ENCODE measurements at regions not wholly inside any gene's neighbourhood (a gene's known extent, or its start where the extent isn't known, plus 50 kb on each side); places are given as distances from the start of the nearest gene placed in this dataset.

DNA sequence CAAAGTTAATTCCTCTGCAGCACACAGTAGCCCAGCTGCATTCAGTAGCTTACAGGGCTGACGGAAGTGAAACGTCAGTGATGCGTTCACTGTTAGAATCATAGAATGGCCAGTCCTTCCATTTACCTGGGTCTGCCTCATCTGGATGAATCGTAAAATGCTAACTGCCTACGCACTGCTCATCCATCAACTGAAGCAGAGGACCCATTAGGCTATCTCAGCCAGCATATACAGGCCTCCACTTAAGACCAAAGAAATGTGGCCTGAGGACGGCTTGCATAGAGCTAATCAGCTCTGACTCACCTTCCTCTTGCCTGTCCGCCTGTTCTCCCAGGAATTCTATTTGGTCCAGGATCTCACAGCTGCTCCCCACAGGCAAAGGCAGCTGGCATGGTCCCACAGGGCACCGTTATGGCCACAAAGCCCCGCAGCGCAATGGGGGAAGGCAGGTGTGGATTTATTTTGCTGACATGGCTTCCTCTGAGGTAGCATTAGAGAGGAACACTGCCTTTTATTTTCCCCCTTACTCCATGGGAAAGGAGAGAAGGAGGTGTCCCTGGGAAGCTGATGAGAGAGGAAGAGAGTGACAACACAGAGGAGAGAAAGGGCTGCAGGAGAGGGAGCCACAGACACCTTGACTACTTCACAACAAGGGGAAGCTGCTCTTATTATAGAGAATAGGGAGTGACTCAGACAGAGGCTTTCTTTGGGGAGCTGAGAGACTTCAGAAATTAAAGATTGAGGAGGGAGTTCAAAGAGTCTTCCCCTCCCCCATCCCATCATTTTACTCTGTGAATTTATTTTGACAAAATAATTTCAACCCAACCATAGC lies 177.6 kb downstream of the HHIPL2 start:
- DNase-seq (ENCODE audit: low spot score): no peak

DNA sequence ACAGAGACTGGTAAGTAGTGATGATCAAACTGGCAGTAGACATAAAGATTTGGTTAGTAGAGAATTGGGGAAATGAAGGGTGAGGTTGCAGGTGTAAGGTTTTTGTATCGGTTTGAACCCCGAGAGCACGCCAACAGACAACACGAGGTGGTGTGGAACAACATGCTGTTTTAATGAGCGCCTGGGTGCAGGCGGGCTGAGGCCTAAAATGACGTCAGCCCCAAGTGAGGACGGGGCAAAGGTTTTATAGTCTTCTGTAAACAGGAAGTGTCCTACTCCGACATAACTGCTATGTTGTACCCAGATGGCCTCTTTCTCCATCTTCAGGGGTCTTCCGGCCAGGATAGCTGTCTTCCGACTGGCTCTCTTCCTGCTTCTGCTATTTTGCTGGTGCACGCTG lies 178.8 kb downstream of the HHIPL2 start:
- no peak for DNase-seq (ENCODE audit: low spot score)

DNA sequence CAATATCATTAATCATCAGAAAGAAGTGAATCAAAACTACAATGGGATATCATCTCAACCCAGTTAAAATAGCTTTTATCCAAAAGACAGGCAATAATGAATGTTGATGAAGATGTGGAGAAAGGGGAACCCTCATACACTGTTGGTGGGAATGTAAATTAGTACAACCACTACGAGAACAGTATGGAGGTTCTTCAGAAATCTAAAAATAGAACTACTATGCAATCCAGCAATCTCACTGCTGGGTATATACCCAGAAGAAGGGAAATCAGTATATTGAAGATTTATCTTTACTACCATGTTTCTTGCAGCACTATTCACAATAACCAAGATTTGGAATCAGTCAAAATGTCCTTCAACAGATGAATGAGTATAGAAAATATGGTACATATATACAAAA lies 189.8 kb downstream of the HHIPL2 start:
- no peak for DNase-seq (ENCODE audit: low spot score)

DNA sequence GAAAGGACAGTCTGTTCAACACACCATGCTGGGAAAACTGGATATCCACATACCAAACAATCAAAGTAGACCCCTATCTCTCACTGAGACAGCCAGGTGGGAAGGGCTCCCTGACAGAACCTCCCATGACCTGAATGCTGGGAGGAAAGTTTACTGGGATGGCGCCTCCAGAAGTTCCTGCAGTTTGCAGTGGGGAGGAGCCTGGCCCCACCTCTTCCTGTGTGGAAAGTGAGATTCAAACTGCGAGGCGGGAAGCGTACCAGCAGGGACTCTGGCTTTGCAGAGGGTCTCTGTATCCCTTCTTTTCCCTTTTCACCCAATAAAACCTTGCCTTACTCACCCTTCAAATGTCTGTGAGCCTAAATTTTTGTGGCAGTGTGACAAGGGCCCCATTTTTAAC lies 190.7 kb downstream of the HHIPL2 start:
- no peak for DNase-seq (ENCODE audit: low spot score)

DNA sequence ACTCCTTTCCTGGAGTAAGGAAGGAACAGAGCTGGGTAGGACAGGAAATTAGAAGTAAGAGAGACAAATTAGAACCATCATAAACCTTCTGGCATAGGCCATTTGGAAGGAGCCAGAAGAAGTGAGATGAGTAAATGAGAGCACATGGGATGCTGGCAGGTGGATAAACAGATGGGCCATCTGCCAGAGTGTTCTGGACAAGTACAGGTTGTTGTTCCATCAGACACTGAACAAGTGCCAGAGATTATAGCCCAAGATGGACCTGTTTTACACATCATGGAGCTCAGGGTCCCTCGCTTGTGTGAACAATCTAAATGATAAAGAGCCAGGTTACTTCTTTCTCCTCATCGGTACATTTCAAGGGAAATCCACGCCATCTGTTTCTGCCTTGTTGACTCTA lies 200.3 kb downstream of the HHIPL2 start:
- DNase-seq (ENCODE audit: low spot score): no peak

DNA sequence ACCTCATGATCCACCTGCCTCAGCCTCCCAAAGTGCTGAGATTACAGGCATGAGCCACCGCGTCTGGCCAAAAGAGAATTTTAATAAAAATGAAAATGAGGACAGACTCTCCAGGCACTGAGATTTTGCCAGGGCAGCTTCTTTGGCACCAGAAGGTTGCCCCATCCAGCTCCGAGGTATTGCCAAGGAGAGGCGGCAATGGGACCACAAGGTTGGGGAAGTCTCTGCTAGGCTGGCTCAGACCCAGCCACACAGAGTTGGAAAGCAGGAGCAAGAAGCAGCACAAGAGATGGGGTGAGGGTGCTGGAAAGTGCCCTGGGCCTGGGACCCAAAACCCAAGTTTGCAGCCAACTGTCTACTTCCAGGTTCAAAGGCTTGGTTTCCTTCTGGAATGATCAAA lies 200.9 kb downstream of the HHIPL2 start:
- DNase-seq (ENCODE audit: low spot score): no peak

DNA sequence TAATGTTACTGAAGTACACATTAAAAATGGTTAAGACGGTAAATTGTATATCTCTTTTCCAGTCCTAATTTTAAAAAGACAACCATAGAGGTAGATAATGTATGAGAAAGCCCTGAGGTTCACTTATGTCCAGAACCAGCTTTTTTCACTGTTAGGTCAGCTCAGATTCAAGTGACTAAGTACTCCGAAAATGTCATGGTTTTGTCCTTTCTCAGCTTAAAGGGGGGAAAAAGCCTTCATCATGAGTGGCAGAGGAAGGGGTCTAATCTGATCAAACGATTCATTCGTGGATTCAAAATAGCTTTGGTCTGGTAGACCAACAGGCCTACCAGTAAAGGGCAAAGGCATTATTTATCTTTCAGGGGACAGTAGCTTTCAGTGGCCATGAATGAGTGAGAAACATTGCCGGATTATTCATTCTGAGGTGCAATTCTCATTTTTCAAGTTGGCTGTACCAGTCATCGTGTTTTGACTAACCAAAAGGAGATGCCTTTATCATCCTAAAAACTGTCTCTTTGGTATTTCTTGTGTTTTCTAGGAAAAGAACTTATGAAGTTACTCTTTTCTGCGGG lies 208.4 kb downstream of the HHIPL2 start:
- DNase-seq (ENCODE audit: low spot score): no peak

DNA sequence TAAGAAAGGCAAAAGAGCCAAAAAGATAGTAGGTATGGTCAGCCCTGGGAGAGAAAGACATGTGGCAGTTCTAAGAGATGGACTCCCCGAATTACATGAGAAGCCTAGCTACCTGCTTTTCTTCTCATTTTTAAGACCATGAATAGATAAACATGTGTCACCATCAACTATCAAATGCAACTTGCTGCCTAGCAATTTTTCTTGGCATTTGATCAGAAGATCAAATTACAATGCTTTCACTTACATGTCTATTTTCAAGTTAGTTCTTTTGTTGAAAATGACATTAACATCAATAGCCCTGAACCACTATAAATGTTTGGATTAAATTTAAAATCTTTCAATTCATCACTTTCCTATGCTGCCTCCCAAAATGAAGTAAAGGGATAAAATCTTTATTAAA lies 212.3 kb downstream of the HHIPL2 start:
- DNase-seq (ENCODE audit: low spot score): no peak

DNA sequence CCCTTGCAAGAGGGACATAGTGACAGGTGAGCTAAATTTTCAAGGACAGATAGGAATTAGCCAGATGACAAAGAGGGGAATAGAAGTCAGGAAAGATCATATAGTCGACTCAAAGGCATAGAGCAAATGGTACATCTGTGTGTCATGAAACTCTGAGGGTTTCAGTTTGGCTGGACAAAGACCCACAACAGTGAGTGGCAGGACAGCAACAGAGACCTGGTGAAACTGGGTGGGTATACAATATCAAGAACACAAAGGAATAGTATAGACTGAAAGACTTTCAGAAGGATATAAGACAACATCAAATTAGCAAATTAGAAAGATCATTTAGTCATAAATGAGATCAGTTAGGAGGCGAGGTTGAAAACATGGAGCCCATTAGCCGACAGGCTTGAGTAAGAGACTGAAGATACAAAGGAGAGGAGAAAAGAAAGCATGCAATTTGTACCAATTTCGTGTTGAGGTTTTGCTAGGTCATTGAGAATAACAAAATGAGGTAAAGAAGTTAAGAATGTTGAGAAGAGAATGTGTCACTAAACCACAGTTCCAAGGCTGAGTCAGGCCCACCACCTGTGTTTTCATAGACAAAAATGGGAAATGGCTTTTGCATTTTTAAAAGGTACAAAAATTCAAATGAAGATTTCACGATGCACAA lies 213.8 kb downstream of the HHIPL2 start:
- DNase-seq (ENCODE audit: low spot score): no peak

DNA sequence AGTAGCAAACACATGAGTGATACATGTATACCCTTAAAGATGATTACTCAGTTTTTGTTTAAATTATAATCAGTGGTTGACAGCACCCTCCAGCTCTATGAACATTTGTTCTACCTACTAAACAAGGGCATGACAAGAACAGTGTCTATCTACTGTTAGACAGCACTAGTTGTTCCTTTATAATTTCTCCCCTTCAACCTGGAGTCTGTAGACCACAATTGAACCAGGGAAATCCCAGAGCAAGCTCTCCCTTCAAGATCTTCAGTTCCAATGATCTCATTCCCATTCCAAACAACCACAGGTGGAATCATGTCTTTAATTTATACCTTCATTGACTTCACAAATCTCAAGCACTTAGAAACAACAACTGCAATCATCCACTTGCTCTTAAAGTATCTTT lies 216.1 kb downstream of the HHIPL2 start:
- no peak for DNase-seq (ENCODE audit: low spot score)

DNA sequence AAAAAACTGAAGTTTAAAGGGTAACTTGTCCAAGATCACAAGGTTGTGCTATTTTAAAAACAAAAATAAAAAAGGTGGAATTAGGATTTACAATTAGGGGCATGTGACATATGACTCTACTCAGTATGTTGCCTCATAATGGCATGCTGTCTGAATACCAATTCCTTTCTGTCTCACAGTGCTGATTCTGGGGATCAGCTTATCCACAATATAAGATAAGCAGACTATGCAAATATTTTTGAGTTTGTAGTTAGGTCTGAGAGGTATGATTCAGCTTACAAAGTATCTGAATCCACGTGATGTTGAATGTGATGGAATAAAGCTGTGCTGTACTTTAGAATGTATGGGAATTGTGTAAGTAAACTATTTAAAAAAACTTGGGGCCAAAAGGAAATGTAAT lies 216.6 kb downstream of the HHIPL2 start:
- no peak for DNase-seq (ENCODE audit: low spot score)

DNA sequence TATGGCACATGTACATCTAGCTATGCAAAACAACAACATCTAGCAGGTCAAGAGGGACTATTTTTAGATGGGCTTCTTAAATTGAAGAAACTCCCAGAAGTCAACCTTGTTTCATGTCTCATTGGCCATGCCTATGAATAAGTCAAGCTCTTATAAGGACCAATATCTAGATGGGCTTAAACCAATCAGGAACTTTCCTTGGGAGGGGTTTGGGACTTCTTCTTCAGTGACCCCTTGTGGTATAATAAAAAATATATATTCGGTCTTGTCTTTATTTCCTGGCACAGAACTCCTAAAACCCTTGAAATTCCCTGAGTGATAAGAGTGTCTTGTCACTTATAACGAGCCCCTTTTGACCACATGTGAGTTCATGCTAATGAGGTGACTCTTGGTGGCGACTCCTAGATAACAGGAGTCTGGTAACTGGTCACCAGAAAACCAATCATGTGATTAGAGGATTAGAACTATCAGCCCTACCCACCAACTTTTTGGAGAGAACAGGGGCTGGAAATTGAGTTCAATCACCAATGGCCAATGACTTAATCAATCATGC lies 218.3 kb downstream of the HHIPL2 start:
- no peak for DNase-seq (ENCODE audit: low spot score)

DNA sequence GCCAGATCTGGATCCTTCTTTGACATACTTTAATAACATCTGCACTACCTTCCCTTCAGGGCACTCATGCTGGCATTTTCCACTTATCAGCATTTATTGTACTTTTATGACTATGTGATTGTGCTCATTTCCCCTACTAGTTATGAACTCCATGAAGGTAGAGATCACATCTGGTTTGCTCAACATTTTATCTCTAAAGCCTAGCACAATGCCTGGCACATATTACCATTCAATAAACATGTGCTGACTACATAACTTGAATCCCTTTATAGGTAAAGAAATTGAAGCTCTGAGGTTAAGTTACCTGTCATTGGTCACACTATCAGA lies 221.2 kb downstream of the HHIPL2 start:
- no peak for DNase-seq (ENCODE audit: low spot score)

DNA sequence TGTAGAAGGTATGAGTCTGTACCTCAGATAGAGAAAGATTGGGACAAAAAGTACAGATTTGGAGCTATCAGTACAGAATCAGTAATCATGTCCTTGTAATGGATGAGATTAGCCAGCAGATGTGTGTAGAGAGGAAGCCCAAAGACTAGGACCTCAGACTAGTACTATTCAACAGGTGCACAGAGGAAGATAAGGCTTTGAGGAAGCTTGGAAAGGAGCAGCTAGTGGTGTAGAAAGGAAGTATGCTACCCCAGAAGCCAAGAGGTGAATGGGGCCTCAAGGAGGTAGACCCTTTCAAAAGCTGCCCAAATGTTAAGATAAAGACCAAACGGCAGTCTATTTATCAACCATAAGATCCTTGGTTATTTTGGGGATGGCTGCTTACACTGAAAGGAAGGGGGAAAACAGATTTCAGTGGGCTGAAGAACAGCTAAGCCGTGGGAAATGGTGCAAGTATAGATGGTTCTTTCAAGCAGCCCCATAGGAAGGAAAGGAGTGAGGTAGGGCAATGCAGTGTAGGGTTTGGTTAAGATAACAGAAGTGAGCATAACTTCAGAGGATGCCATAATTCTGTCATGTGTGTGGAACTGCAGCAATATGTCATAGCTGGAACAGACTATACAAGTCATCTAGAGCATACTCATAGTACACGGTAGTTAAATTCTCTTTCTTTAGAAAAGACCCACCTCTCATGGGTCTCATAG lies 221.7 kb downstream of the HHIPL2 start:
- DNase-seq (ENCODE audit: low spot score): no peak

DNA sequence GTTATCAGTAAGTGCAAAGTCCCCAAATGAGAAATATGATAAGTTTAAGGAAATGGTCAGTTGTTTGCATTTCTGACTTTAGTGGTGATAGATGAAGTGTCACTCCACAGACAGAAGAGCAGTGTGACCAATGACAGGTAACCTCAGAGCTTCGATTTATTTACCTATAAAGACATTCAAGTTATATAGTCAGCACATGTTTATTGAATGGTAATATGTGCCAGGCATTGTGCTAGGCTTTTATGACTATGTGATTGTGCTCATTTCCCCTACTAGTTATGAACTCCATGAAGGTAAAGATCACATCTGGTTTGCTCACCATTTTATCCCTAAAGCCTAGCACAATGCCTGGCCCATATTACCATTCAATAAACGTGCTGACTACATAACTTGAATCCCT lies 222.4 kb downstream of the HHIPL2 start:
- no peak for DNase-seq (ENCODE audit: low spot score)

DNA sequence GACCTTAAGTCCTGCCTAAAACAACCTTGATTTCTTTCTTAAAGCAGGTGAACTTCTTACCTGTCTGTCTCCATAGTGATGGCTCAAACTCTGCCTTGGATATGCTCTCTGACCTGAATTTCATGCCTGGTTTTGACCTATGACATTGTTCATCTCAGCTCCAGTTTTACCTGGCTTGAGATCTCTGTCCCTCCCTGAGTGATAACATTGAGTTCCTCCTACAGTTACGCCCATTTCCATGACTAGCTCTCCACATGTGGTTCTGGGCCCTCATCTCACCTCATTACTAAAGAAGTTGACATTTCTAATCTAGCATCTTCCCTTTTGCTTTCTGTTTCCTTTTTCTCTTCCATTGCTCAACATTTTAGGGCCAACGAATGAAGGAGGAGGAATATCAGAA lies 233.1 kb downstream of the HHIPL2 start:
- DNase-seq (ENCODE audit: low spot score): no peak

DNA sequence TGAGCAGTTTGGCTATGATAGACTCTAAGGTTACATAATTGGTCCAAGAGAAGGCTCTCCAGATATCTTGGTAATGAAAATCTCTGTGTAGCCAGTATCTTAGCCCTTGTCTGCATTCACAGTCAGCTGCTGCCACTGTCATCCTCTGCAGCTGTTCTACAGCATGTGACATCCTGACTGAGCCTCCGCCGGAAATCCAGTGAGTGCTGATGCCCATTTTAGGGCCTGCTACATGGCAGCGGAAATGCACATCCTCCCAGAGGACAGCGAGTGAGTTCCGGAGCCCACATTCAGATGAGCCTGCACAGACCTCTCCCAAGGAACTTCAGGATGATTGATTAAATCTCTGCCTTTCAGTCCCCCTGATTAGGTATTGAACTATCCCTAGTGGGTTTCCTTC lies 237.1 kb downstream of the HHIPL2 start:
- DNase-seq (ENCODE audit: low spot score): no peak

DNA sequence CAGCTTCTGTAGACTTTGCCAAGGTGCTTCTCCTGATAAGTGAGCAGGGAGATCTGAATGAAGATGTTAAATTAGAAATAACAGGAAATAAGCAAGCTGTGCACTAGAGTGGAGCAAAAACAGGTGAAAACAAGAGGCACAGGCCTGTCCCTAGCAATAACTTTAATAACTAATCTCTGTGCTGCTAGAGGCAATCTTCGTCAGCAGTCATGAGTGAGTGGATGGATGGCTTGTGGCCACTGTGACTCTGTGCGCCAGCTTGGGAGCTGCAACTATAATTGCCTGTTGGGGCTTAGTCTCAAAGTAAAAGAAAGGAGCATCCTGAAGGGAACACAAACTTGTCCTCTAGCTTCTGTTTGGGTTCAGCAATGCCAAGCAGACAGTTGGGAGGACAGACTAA lies 240.3 kb downstream of the HHIPL2 start:
- DNase-seq (ENCODE audit: low spot score): no peak

DNA sequence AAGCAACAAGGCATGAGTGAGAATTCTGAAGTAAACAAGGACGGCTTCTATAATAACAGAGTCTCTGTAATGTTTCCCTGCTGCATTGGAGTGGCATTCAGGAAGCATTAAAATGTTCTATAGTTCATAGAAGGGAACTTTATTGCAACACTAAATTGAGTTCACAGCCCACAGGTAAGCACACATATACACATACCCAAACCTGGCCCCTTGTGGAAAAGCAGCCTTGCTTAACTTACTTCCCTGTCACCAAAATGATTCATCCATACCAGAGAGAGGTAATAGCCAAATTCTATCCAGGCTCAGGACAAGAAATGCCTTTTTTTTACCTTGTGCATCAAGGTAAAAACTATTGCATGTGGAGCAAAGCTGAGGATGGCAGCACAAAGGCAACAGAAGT lies 241.4 kb downstream of the HHIPL2 start:
- DNase-seq (ENCODE audit: low spot score): no peak

DNA sequence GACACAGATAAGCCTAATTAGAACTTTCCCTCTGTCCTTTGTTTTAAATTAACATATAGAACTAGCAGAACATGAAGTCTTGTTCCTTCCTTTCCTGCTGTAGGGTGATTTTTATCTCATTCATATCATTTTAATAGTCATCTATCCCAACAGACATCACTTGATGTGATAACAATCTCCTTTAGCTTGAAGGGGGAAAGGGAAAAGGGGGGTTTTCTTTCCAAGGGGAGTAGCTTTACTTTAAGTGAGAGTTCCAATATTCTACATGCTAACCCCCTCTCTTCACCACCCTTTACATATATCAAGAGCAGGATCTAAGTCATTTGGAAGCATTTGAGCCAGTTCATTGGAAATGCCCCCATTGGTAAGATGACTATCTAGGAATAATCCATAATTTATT lies 241.9 kb downstream of the HHIPL2 start:
- no peak for DNase-seq (ENCODE audit: low spot score)

DNA sequence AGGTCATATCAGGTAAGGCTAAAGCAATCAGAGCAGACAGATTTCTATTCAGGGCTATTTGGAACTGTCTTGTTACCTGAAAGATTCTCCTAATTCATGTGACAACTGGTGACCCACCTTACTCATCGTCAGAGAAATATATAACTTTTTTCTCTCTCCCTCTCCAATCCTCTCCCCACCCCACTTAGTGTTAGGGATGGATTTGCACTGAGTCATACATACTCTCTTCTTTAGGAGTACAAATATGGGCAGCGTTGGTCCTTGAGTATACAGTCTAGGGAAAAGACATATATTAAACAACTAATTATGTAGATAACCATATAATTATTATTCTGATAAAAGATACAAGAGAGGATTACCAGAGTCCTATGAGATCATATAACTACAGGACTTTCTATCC lies 246.3 kb downstream of the HHIPL2 start:
- no peak for DNase-seq (ENCODE audit: low spot score)

DNA sequence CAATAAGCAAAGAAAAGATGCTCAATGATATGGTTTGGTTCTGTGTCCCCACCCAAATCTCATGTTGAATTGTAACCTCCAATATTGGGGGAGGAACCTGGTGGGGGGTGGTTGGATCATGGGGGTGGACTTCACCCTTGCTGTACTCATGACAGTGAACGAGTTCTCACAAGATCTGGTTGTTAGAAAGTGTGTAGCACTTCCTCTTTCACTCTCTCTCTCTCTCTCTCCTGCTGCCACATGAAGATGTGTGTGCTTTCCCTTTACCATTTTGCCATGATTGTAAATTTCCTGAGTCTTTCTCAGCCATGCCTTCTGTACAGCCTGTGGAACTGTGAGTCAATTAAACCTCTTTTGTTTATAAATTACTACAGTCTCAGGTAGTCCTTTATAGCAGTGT lies 248.4 kb downstream of the HHIPL2 start:
- DNase-seq (ENCODE audit: low spot score): no peak

All from HT-29 (cell line).